ENCODE measurements at regions not wholly inside any gene's neighbourhood (a gene's known extent, or its start where the extent isn't known, plus 50 kb on each side); places are given as distances from the start of the nearest gene placed in this dataset.
A peak's percentile ranks its signal among the peaks of the same experiment; 100 is the strongest.

DNA sequence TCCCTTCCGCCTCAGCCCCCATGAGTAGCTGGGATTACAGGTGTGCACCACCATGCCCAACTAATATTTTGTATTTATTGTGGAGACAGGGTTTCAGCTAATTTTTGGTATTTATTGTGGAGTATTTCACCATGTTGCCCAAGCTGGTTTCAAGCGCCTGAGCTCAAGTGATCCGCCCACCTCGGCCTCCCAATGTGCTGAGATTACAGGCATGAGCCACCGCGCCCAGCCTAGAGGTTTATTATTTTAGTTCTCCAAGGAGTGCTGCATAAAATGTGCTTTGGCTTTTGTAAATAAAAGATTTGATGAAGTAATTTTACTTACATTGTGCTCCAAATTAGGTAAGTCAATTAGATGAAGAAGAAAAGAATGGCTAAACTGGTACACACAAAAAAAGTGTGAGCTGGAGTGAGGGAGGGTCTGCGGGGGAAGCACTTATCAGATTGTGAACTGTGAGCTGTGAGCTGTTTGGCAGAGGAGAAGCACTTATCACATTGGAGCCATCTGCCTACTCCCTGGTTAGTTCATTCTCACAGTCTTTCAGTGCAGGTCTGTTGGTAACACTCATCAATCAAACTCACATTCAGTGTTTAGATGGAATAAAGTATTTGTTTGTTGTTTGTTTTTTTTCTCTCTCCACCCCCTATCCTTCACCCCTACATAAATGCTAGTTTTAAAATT, 398.0 kb downstream of the EPHA7 start:
- Histone ChIP-seq H3K9ac (ENCODE audit: low read length) (no peak overlapping the region), H3K9me3 (ENCODE audit: low read length) (no peaks in the 10 kb centered on the region), H3K9me2 (replicated peaks; ENCODE audit: low read length) (no peaks in the 10 kb centered on the region), H3K4me2 (ENCODE audit: low read length) (no peak overlapping the region), H3K79me2 (ENCODE audit: low read length) (no peaks in the 10 kb centered on the region), H3F3A (ENCODE audit: low read length, unreplicated experiment) (no peaks in the 10 kb centered on the region), H4K20me1 (ENCODE audit: low read length) (no peaks in the 10 kb centered on the region), H3K27ac (ENCODE audit: low read length) (no peak overlapping the region), H2AFZ (ENCODE audit: low read length) (no peak overlapping the region), H3K4me3 (ENCODE audit: low read length) (no peak overlapping the region), H3K27me3 (ENCODE audit: low read length) (no peaks in the 10 kb centered on the region), H3K4me1 (ENCODE audit: insufficient read depth, low read length) (no peaks in the 10 kb centered on the region), H3K36me3 (ENCODE audit: low read depth, low read length) (no peaks in the 10 kb centered on the region)
- intact Hi-C loops (cut with micrococcal nuclease), result no loop called here
- no peak for DNase-seq
- BruUV-seq (replicated peaks), result no TSS peak
- CTCF ChIA-PET, result interaction anchor here (0.7 kb wide), 1 partner anchor 191 kb away, joined by 3 read pairs; no protein-coding TSS in a partner anchor
- ATAC-seq, result no peak
- TF ChIP-seq, protein P1, sequence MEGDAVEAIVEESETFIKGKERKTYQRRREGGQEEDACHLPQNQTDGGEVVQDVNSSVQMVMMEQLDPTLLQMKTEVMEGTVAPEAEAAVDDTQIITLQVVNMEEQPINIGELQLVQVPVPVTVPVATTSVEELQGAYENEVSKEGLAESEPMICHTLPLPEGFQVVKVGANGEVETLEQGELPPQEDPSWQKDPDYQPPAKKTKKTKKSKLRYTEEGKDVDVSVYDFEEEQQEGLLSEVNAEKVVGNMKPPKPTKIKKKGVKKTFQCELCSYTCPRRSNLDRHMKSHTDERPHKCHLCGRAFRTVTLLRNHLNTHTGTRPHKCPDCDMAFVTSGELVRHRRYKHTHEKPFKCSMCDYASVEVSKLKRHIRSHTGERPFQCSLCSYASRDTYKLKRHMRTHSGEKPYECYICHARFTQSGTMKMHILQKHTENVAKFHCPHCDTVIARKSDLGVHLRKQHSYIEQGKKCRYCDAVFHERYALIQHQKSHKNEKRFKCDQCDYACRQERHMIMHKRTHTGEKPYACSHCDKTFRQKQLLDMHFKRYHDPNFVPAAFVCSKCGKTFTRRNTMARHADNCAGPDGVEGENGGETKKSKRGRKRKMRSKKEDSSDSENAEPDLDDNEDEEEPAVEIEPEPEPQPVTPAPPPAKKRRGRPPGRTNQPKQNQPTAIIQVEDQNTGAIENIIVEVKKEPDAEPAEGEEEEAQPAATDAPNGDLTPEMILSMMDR (conservative IDR thresholded peaks at IDR 0.05; ENCODE audit: low read depth, low read length), result no peak
- TF ChIP-seq EZH2 (IDR thresholded peaks at IDR 0.05; ENCODE audit: low read length, unreplicated experiment) (no peak), EZH2phosphoT487 (IDR thresholded peaks at IDR 0.05; ENCODE audit: borderline replicate concordance, low read length) (no peak)
- POLR2A ChIA-PET (ENCODE audit: unreplicated experiment), result no interaction called here

- intact Hi-C loops (cut with micrococcal nuclease), result loop anchor here (1.0 kb wide), 1 partner anchor 206 kb away; no protein-coding TSS in a partner anchor
- H3K9me2 ChIP-seq (replicated peaks; ENCODE audit: low read length), result no peaks in the 10 kb centered on the region
- H3K27ac ChIP-seq (ENCODE audit: low read length), result no peak overlapping the region
- H3K9ac ChIP-seq (ENCODE audit: low read length), result no peak overlapping the region
- H3K27me3 ChIP-seq (ENCODE audit: low read length), result no peaks in the 10 kb centered on the region
- BruUV-seq (replicated peaks), result no TSS peak
- DNase-seq (no peak), ATAC-seq (no peak)
- H2AFZ ChIP-seq (ENCODE audit: low read length), result no peak overlapping the region
- no peaks in the 10 kb centered on the region for H3F3A ChIP-seq (ENCODE audit: low read length, unreplicated experiment)
- H3K9me3 ChIP-seq (ENCODE audit: low read length), result no peaks in the 10 kb centered on the region
- H4K20me1 ChIP-seq (ENCODE audit: low read length), result no peaks in the 10 kb centered on the region
- no peaks in the 10 kb centered on the region for H3K36me3 ChIP-seq (ENCODE audit: low read depth, low read length)
- H3K4me2 ChIP-seq (ENCODE audit: low read length), result no peak overlapping the region
- no peaks in the 10 kb centered on the region for H3K4me1 ChIP-seq (ENCODE audit: insufficient read depth, low read length)
- no peak overlapping the region for H3K4me3 ChIP-seq (ENCODE audit: low read length)
- H3K79me2 ChIP-seq (ENCODE audit: low read length), result no peaks in the 10 kb centered on the region
- ChIA-PET POLR2A (ENCODE audit: unreplicated experiment) (no interaction called here), CTCF (interaction anchor here (0.5 to 1.2 kb wide), 2 partner anchors 33 to 207 kb away, joined by 8 to 10 read pairs; no protein-coding TSS in a partner anchor)
- TF ChIP-seq EZH2phosphoT487 (IDR thresholded peaks at IDR 0.05; ENCODE audit: borderline replicate concordance, low read length), result no peak
- TF ChIP-seq EZH2 (IDR thresholded peaks at IDR 0.05; ENCODE audit: low read length, unreplicated experiment), result no peak
Measured at GRCh38 chr6:93017626-93018025, 401.7 kb downstream of the EPHA7 start.

- no peak overlapping the region for H3K4me3 ChIP-seq (ENCODE audit: low read length)
- TF ChIP-seq EZH2phosphoT487 (IDR thresholded peaks at IDR 0.05; ENCODE audit: borderline replicate concordance, low read length) (no peak), EZH2 (IDR thresholded peaks at IDR 0.05; ENCODE audit: low read length, unreplicated experiment) (no peak)
- TF ChIP-seq, protein P1 (conservative IDR thresholded peaks at IDR 0.05; ENCODE audit: low read depth, low read length), result peak; percentile 51
- H3K9ac ChIP-seq (ENCODE audit: low read length), result no peak overlapping the region
- H3K79me2 ChIP-seq (ENCODE audit: low read length), result no peaks in the 10 kb centered on the region
- no peaks in the 10 kb centered on the region for H3K36me3 ChIP-seq (ENCODE audit: low read depth, low read length)
- no peaks in the 10 kb centered on the region for H3F3A ChIP-seq (ENCODE audit: low read length, unreplicated experiment)
- ATAC-seq (peak; percentile 51), DNase-seq (peak; percentile 25)
- H3K4me2 ChIP-seq (ENCODE audit: low read length), result no peak overlapping the region
- BruUV-seq (replicated peaks), result no TSS peak
- no peaks in the 10 kb centered on the region for H3K27me3 ChIP-seq (ENCODE audit: low read length)
- CTCF ChIA-PET, result interaction anchor here (0.5 to 1.2 kb wide), 2 partner anchors 33 to 206 kb away, joined by 8 to 10 read pairs; no protein-coding TSS in a partner anchor
- no peak overlapping the region for H3K27ac ChIP-seq (ENCODE audit: low read length)
- no peaks in the 10 kb centered on the region for H4K20me1 ChIP-seq (ENCODE audit: low read length)
- H3K9me3 ChIP-seq (ENCODE audit: low read length), result no peaks in the 10 kb centered on the region
- intact Hi-C loops (cut with micrococcal nuclease), result loop anchor here (1.0 kb wide), 1 partner anchor 206 kb away; no protein-coding TSS in a partner anchor
- POLR2A ChIA-PET (ENCODE audit: unreplicated experiment), result no interaction called here
- no peak overlapping the region for H2AFZ ChIP-seq (ENCODE audit: low read length)
- H3K4me1 ChIP-seq (ENCODE audit: insufficient read depth, low read length), result no peaks in the 10 kb centered on the region
- no peaks in the 10 kb centered on the region for H3K9me2 ChIP-seq (replicated peaks; ENCODE audit: low read length)
Measured at GRCh38 chr6:93017213-93017612, 402.1 kb downstream of the EPHA7 start.

All from PC-3 (cell line).